ENCODE measurements at regions not wholly inside any gene's neighbourhood (a gene's known extent, or its start where the extent isn't known, plus 50 kb on each side); places are given as distances from the start of the nearest gene placed in this dataset.

DNA sequence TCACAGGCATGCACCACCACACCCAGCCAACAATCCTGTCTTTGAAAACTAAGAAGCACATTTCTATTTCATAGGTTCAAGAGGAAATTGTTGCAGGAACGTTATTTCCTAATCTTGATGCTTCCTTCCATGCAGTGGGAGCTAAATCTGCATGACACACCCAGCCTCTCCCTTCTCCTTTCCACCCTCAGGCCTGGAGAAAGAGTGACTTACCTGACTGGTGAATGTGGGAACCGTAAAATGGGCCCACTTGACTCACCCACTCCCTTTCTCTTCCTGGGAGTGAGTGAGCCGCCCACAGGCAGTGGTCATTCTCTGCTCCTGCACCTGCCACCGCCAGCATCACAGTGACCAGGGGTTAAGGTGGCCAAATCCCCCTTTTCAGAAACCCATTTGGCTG lies 78.2 kb downstream of the C9orf50 start:
- ATAC-seq = peak; percentile 25; the same call in 1 of the 2 replicates
- CTCF ChIA-PET = no interaction called here

DNA sequence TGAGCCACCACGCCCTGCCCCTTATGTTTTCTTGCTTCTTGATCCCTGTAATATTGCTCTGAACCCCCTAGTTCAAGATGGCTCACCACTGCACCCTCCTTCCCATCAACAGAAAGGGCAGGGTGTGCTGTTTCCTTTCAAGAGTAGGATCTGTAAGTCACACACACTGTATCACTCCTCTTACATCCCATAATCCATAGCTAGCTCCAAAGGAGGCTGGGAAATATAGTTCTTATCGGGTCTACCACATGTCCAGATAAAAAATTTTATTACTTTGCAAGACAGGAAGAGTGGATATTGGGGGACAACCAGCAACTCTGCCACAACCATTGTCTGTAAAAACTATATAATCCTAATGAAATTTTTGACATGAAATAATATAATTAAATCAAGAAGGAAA lies 79.6 kb downstream of the C9orf50 start:
- Histone ChIP-seq H3K4me1 (ENCODE audit: control insufficient read depth in 1 of 2, insufficient read depth in 2 of 2, low read length in 2 of 2) (peaks cover 2 to 19% of the 10 kb centered on the region in 2 experiments; a peak in 3 of 4 replicates), H3K9me2 (ENCODE audit: insufficient read depth) (no peaks in the 10 kb centered on the region), H3K9me3 (ENCODE audit: control insufficient read depth in 1 of 2, insufficient read depth in 1 of 2, low read depth in 1 of 2, low read length in 2 of 2) (peaks cover 3 to 9% of the 10 kb centered on the region in 2 experiments; a peak in 1 of 4 replicates), H3K4me3 (replicated peaks in 1 of 2; ENCODE audit: low read depth in 1 of 2, low read length in 2 of 2) (no peak overlapping the region), H3K27me3 (ENCODE audit: insufficient read depth, low read length) (no peaks in the 10 kb centered on the region), H3K79me2 (ENCODE audit: insufficient read depth, low read length) (no peaks in the 10 kb centered on the region), H3K27ac (ENCODE audit: low read depth, low read length) (no peak overlapping the region), H4K20me1 (ENCODE audit: insufficient read depth) (no peaks in the 10 kb centered on the region), H3K4me2 (ENCODE audit: low read length) (no peak overlapping the region), H3K36me3 (ENCODE audit: control insufficient read depth in 1 of 2, insufficient read depth in 2 of 2, low read length in 2 of 2) (no peaks in the 10 kb centered on the region), H3K9ac (ENCODE audit: low read length) (no peak overlapping the region), H2AFZ (ENCODE audit: low read depth, low read length, poor library complexity, severe bottlenecking) (no peak overlapping the region)
- DNase-seq (ENCODE audit: low read depth, low spot score) = no peak
- intact Hi-C loops (cut with micrococcal nuclease) = no loop called here
- ChIA-PET CTCF (interaction anchor here (0.6 kb wide), 1 partner anchor 28 kb away, joined by 3 read pairs; no protein-coding TSS in a partner anchor), RAD21 (ENCODE audit: low non-redundant PET in 1 of 2, low total read pairs in 2 of 2, uncharacterized antibody in 2 of 2, unreplicated experiment in 2 of 2) (no interaction called here), POLR2A (no interaction called here)
- BruUV-seq (replicated peaks) = no TSS peak
- no peak for ATAC-seq
- TF ChIP-seq YY1 (IDR thresholded peaks at IDR 0.05; ENCODE audit: extremely low read depth, insufficient replicate concordance, low read depth, low read length) (no peak), POLR2AphosphoS5 (IDR thresholded peaks at IDR 0.05; ENCODE audit: low read depth, low read length) (no peak), EZH2 (IDR thresholded peaks at IDR 0.05) (no peak), JUND (IDR thresholded peaks at IDR 0.05) (no peak), EGR1 (IDR thresholded peaks at IDR 0.05; ENCODE audit: low read depth) (no peak), RAD21 (IDR thresholded peaks at IDR 0.05; ENCODE audit: low read depth) (no peak), SP1 (IDR thresholded peaks at IDR 0.05; ENCODE audit: low read depth) (no peak), CBX3 (IDR thresholded peaks at IDR 0.05; ENCODE audit: low read depth) (no peak), TCF7L2 (IDR thresholded peaks at IDR 0.05; ENCODE audit: borderline replicate concordance, extremely low read depth, insufficient read depth, insufficient read length) (no peak), ELF1 (IDR thresholded peaks at IDR 0.05; ENCODE audit: borderline replicate concordance, low read depth) (no peak), SIN3A (IDR thresholded peaks at IDR 0.05; ENCODE audit: low read depth) (no peak), ZFX (IDR thresholded peaks at IDR 0.05) (no peak), POLR2A (IDR thresholded peaks at IDR 0.05; ENCODE audit: borderline replicate concordance, extremely low read depth, insufficient read depth, insufficient read length) (no peak)
- TF ChIP-seq, protein P1, sequence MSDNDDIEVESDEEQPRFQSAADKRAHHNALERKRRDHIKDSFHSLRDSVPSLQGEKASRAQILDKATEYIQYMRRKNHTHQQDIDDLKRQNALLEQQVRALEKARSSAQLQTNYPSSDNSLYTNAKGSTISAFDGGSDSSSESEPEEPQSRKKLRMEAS (IDR thresholded peaks at IDR 0.05) = no peak
- TF ChIP-seq, protein P2, sequence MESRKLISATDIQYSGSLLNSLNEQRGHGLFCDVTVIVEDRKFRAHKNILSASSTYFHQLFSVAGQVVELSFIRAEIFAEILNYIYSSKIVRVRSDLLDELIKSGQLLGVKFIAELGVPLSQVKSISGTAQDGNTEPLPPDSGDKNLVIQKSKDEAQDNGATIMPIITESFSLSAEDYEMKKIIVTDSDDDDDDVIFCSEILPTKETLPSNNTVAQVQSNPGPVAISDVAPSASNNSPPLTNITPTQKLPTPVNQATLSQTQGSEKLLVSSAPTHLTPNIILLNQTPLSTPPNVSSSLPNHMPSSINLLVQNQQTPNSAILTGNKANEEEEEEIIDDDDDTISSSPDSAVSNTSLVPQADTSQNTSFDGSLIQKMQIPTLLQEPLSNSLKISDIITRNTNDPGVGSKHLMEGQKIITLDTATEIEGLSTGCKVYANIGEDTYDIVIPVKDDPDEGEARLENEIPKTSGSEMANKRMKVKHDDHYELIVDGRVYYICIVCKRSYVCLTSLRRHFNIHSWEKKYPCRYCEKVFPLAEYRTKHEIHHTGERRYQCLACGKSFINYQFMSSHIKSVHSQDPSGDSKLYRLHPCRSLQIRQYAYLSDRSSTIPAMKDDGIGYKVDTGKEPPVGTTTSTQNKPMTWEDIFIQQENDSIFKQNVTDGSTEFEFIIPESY (IDR thresholded peaks at IDR 0.05; ENCODE audit: extremely low read depth, insufficient replicate concordance, low read length) = no peak
- TF ChIP-seq, protein P3, sequence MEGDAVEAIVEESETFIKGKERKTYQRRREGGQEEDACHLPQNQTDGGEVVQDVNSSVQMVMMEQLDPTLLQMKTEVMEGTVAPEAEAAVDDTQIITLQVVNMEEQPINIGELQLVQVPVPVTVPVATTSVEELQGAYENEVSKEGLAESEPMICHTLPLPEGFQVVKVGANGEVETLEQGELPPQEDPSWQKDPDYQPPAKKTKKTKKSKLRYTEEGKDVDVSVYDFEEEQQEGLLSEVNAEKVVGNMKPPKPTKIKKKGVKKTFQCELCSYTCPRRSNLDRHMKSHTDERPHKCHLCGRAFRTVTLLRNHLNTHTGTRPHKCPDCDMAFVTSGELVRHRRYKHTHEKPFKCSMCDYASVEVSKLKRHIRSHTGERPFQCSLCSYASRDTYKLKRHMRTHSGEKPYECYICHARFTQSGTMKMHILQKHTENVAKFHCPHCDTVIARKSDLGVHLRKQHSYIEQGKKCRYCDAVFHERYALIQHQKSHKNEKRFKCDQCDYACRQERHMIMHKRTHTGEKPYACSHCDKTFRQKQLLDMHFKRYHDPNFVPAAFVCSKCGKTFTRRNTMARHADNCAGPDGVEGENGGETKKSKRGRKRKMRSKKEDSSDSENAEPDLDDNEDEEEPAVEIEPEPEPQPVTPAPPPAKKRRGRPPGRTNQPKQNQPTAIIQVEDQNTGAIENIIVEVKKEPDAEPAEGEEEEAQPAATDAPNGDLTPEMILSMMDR (IDR thresholded peaks at IDR 0.05 in 2 of 3, conservative IDR thresholded peaks at IDR 0.05 in 1 of 3; ENCODE audit: borderline replicate concordance in 1 of 3, insufficient read depth in 1 of 3, low read depth in 2 of 3, low read length in 2 of 3) = no peak

More for the DNA sequence above, 78.2 kb downstream of the C9orf50 start:
- H3K79me2 ChIP-seq (ENCODE audit: insufficient read depth, low read length) = no peaks in the 10 kb centered on the region
- 0 out of 2 replicates have a peak overlapping the region, but pooled peaks have one; percentile 13 for H3K4me2 ChIP-seq (ENCODE audit: low read length)
- no peak overlapping the region for H3K27ac ChIP-seq (ENCODE audit: low read depth, low read length)
- no peaks in the 10 kb centered on the region for H4K20me1 ChIP-seq (ENCODE audit: insufficient read depth)
- H3K27me3 ChIP-seq (ENCODE audit: insufficient read depth, low read length) = no peaks in the 10 kb centered on the region
- ChIA-PET RAD21 (ENCODE audit: low non-redundant PET in 1 of 2, low total read pairs in 2 of 2, uncharacterized antibody in 2 of 2, unreplicated experiment in 2 of 2) (no interaction called here), POLR2A (no interaction called here)
- H3K9ac ChIP-seq (ENCODE audit: low read length) = no peak overlapping the region
- H3K4me1 ChIP-seq (ENCODE audit: control insufficient read depth in 1 of 2, insufficient read depth in 2 of 2, low read length in 2 of 2) = peaks cover 4 to 17% of the 10 kb centered on the region in 2 experiments; a peak in 3 of 4 replicates
- no peak overlapping the region for H3K4me3 ChIP-seq (replicated peaks in 1 of 2; ENCODE audit: low read depth in 1 of 2, low read length in 2 of 2)
- no peak for DNase-seq (ENCODE audit: low read depth, low spot score)
- no peak for TF ChIP-seq POLR2AphosphoS5 (IDR thresholded peaks at IDR 0.05; ENCODE audit: low read depth, low read length)
- no peak for TF ChIP-seq EGR1 (IDR thresholded peaks at IDR 0.05; ENCODE audit: low read depth)
- TF ChIP-seq EZH2 (IDR thresholded peaks at IDR 0.05) = no peak
- no peak for TF ChIP-seq FOSL1 (IDR thresholded peaks at IDR 0.05; ENCODE audit: low read depth)
- no peak for TF ChIP-seq SP1 (IDR thresholded peaks at IDR 0.05; ENCODE audit: low read depth)
- intact Hi-C loops (cut with micrococcal nuclease) = no loop called here
- no peaks in the 10 kb centered on the region for H3K9me2 ChIP-seq (ENCODE audit: insufficient read depth)
- peaks cover 3 to 9% of the 10 kb centered on the region in 2 experiments; a peak in 1 of 4 replicates for H3K9me3 ChIP-seq (ENCODE audit: control insufficient read depth in 1 of 2, insufficient read depth in 1 of 2, low read depth in 1 of 2, low read length in 2 of 2)
- H3K36me3 ChIP-seq (ENCODE audit: control insufficient read depth in 1 of 2, insufficient read depth in 2 of 2, low read length in 2 of 2) = no peaks in the 10 kb centered on the region
- H2AFZ ChIP-seq (ENCODE audit: low read depth, low read length, poor library complexity, severe bottlenecking) = no peak overlapping the region
- no TSS peak for BruUV-seq (replicated peaks)
